Sigmoid colon (tissue), 4 donors: ENCODE measurements at regions not wholly inside any gene's neighbourhood (a gene's known extent, or its start where the extent isn't known, plus 50 kb on each side); places are given as distances from the start of the nearest gene placed in this dataset.

ENCODE experiments used
- EP300 ChIP-seq, 4 donors: sonication (generic); formaldehyde crosslinking; IDR thresholded peaks; one replicate each; pipeline ENCODE4 v1.6.1; 2017; ENCODE audit warnings: antibody characterized with exemption in 4 of 4
- POLR2A ChIP-seq, 2 donors: fragments of 450-650 bp; IDR thresholded peaks; one replicate each; pipeline ENCODE4 v1.6.1; 2016; ENCODE audit warnings: antibody characterized with exemption in 2 of 2, mild to moderate bottlenecking in 2 of 2, moderate library complexity in 2 of 2
- POLR2AphosphoS5 ChIP-seq, 4 donors: sonication (generic); formaldehyde crosslinking; IDR thresholded peaks; one replicate each; pipeline ENCODE4 v1.6.1; 2017; ENCODE audit warnings: antibody characterized with exemption in 4 of 4
- TF ChIP-seq, protein P1 (sequence below), 4 experiments: fragments of 450-650 bp in 3 of 4; fragments of 200-600 bp in 1 of 4; IDR thresholded peaks; one replicate each; pipeline ENCODE4 v1.5.1; 2016 to 2019; ENCODE audit warnings: antibody characterized with exemption in 4 of 4, mild to moderate bottlenecking in 3 of 4, moderate library complexity in 2 of 4

DNA sequence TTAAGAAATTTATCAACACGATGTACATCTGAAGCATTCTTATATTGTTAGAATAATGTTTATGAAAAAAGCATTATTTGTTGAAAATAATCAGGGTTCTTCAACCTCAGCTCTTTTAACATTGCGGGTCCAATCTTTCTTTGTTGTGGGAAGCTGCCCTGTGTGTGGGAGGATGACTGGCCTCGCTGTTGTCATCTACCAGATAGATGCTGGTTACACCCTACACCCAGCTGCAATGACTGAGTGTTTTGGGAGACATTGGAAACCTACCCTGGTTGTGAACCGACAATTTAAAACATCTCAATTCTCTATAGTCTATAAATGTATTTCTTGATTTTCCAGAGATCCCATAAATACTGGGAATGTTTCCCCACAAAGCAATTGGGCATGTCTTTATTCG lies 794.2 kb upstream of the CDH10 start:
- no peak for TF ChIP-seq POLR2A (IDR thresholded peaks at IDR 0.05)
- TF ChIP-seq, protein P1, sequence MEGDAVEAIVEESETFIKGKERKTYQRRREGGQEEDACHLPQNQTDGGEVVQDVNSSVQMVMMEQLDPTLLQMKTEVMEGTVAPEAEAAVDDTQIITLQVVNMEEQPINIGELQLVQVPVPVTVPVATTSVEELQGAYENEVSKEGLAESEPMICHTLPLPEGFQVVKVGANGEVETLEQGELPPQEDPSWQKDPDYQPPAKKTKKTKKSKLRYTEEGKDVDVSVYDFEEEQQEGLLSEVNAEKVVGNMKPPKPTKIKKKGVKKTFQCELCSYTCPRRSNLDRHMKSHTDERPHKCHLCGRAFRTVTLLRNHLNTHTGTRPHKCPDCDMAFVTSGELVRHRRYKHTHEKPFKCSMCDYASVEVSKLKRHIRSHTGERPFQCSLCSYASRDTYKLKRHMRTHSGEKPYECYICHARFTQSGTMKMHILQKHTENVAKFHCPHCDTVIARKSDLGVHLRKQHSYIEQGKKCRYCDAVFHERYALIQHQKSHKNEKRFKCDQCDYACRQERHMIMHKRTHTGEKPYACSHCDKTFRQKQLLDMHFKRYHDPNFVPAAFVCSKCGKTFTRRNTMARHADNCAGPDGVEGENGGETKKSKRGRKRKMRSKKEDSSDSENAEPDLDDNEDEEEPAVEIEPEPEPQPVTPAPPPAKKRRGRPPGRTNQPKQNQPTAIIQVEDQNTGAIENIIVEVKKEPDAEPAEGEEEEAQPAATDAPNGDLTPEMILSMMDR (IDR thresholded peaks at IDR 0.05) = no peak
- no peak for TF ChIP-seq POLR2AphosphoS5 (IDR thresholded peaks at IDR 0.05)
- TF ChIP-seq EP300 (IDR thresholded peaks at IDR 0.05) = no peak
